ENCODE measurements at regions not wholly inside any gene's neighbourhood (a gene's known extent, or its start where the extent isn't known, plus 50 kb on each side); places are given as distances from the start of the nearest gene placed in this dataset.

- no peak for TF ChIP-seq CTCF (conservative IDR thresholded peaks at IDR 0.05; ENCODE audit: low read depth, low read length)
- no peak for TF ChIP-seq EZH2 (IDR thresholded peaks at IDR 0.05; ENCODE audit: low read length, unreplicated experiment)
- no peak for TF ChIP-seq EZH2phosphoT487 (IDR thresholded peaks at IDR 0.05; ENCODE audit: borderline replicate concordance, low read length)
Measured at GRCh38 chrX:97700547-97700946, 816.8 kb downstream of the RPA4 start.
